ENCODE measurements at regions not wholly inside any gene's neighbourhood (a gene's known extent, or its start where the extent isn't known, plus 50 kb on each side); places are given as distances from the start of the nearest gene placed in this dataset.
A peak's percentile ranks its signal among the peaks of the same experiment; 100 is the strongest.

GRCh38 chr2:172328103-172328841 is 99.1 kb upstream of the ITGA6 start:
- Histone ChIP-seq H3K27ac (no peak overlapping the region), H3K9me3 (no peaks in the 10 kb centered on the region), H3K4me1 (peaks cover 0 to 14% (median 2%) of the 10 kb centered on the region in 6 donors), H3K4me3 (no peak overlapping the region), H3K27me3 (replicated peaks in 1 of 7) (no peaks in the 10 kb centered on the region), H3K36me3 (no peaks in the 10 kb centered on the region)
- WGBS, 5 donors: 79 to 92% (median 89%) methylated on average over 3 of the region's 3 CpGs
- intact Hi-C loops (cut with DNase I; ENCODE audit: low total_unique reads): no loop called here
- no peak for TF ChIP-seq POLR2AphosphoS5 (IDR thresholded peaks at IDR 0.05)
- no peak for TF ChIP-seq POLR2A (IDR thresholded peaks at IDR 0.05)
- TF ChIP-seq CTCF (IDR thresholded peaks at IDR 0.05 in 8 of 11, conservative IDR thresholded peaks at IDR 0.05 in 3 of 11): no peak
- no peak for DNase-seq

DNA sequence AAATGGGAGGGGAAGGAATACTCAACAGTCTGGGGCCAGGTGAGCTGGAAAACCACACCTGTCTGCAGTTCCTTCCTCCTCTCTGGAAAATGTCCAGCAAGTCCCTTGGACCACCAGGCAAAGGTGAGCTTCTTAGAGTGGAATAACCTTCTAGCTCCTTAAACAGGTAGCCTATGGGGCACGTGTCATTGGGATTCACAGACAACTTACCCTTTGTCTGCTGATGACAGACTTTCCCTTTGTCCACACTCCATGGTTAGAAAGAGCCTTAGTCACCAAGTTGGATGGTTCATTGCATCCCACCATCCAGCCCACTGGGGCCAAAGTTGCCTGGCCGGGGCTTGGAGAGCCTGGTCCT is 98.0 kb upstream of the ITGA6 start:
- Histone ChIP-seq H3K27ac (peak overlapping the region; percentile 32 to 79 (median 66)), H3K27me3 (replicated peaks in 1 of 7) (no peaks in the 10 kb centered on the region), H3K4me3 (no peak overlapping the region), H3K4me1 (peaks cover 0 to 14% (median 2%) of the 10 kb centered on the region in 6 donors), H3K9me3 (no peaks in the 10 kb centered on the region), H3K36me3 (no peaks in the 10 kb centered on the region)
- TF ChIP-seq CTCF (IDR thresholded peaks at IDR 0.05 in 8 of 11, conservative IDR thresholded peaks at IDR 0.05 in 3 of 11) (no peak), POLR2A (IDR thresholded peaks at IDR 0.05) (no peak), POLR2AphosphoS5 (IDR thresholded peaks at IDR 0.05) (no peak)
- WGBS, 5 donors: 63 to 78% (median 67%) methylated on average over 1 to 2 of the region's 2 CpGs
- DNase-seq: no peak
- intact Hi-C loops (cut with DNase I; ENCODE audit: low total_unique reads): no loop called here

GRCh38 chr2:172329774-172330671 is 97.4 kb upstream of the ITGA6 start:
- intact Hi-C loops (cut with DNase I; ENCODE audit: low total_unique reads): no loop called here
- peaks cover 0 to 14% (median 2%) of the 10 kb centered on the region in 6 donors for H3K4me1 ChIP-seq
- no peaks in the 10 kb centered on the region for H3K36me3 ChIP-seq
- H3K4me3 ChIP-seq: no peak overlapping the region
- H3K27ac ChIP-seq: peak overlapping the region; percentile 32 to 84 (median 70)
- DNase-seq: peak; percentile 87
- 25 to 56% (median 37%) methylated on average over 14 of the region's 14 CpGs for WGBS, 5 donors
- no peaks in the 10 kb centered on the region for H3K9me3 ChIP-seq
- H3K27me3 ChIP-seq (replicated peaks in 1 of 7): no peaks in the 10 kb centered on the region
- TF ChIP-seq CTCF (IDR thresholded peaks at IDR 0.05 in 8 of 11, conservative IDR thresholded peaks at IDR 0.05 in 3 of 11) (no peak), POLR2AphosphoS5 (IDR thresholded peaks at IDR 0.05) (peak; percentile 54 to 83 (median 78)), POLR2A (IDR thresholded peaks at IDR 0.05) (peak in 1 of 3 donors; percentile 32)

- 75 to 88% (median 81%) methylated on average over 8 of the region's 8 CpGs for WGBS, 5 donors
- Histone ChIP-seq H3K9me3 (no peaks in the 10 kb centered on the region), H3K4me1 (peaks cover 0 to 14% (median 2%) of the 10 kb centered on the region in 6 donors), H3K27me3 (replicated peaks in 1 of 7) (no peaks in the 10 kb centered on the region), H3K36me3 (no peaks in the 10 kb centered on the region), H3K27ac (no peak overlapping the region), H3K4me3 (no peak overlapping the region)
- no peak for DNase-seq
- no peak for TF ChIP-seq CTCF (IDR thresholded peaks at IDR 0.05 in 8 of 11, conservative IDR thresholded peaks at IDR 0.05 in 3 of 11)
- intact Hi-C loops (cut with DNase I; ENCODE audit: low total_unique reads): no loop called here
Observed at GRCh38 chr2:172332507-172332906, 94.9 kb upstream of the ITGA6 start.

All from spleen (tissue), 11 donors.